NCI-H128 (cell line): ENCODE measurements at regions not wholly inside any gene's neighbourhood (a gene's known extent, or its start where the extent isn't known, plus 50 kb on each side); places are given as distances from the start of the nearest gene placed in this dataset.
"Not testable (repeated sequence)": the region's sequence is repeated elsewhere in the genome, so short reads cannot be mapped to it uniquely, and the experiment has no call there.

Source experiments
- DNase-seq: peaks from one replicate; lab custom pipeline; 2025; ENCODE audit not compliant: unreplicated experiment; lab: John Stamatoyannopoulos, UW

DNA sequence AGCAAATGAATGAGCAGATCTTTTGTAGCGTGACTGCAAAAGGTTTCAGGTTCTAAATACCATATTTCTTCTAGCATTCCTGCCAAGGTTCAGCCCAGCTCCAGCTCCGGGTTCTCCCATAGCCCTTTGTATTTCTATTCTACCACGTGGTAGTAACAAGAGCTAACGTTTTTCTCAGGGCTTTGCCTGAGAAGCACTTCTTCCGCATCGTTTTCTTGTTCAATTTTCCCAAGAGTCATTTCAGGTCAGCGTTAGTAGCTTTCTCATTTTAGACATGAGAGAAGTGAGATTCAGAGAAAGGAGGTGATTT, 120.1 kb upstream of the MYCN start:
- no peak for DNase-seq

GRCh38 chr2:15820927-15821326, 119.4 kb upstream of the MYCN start:
- no peak for DNase-seq

DNA sequence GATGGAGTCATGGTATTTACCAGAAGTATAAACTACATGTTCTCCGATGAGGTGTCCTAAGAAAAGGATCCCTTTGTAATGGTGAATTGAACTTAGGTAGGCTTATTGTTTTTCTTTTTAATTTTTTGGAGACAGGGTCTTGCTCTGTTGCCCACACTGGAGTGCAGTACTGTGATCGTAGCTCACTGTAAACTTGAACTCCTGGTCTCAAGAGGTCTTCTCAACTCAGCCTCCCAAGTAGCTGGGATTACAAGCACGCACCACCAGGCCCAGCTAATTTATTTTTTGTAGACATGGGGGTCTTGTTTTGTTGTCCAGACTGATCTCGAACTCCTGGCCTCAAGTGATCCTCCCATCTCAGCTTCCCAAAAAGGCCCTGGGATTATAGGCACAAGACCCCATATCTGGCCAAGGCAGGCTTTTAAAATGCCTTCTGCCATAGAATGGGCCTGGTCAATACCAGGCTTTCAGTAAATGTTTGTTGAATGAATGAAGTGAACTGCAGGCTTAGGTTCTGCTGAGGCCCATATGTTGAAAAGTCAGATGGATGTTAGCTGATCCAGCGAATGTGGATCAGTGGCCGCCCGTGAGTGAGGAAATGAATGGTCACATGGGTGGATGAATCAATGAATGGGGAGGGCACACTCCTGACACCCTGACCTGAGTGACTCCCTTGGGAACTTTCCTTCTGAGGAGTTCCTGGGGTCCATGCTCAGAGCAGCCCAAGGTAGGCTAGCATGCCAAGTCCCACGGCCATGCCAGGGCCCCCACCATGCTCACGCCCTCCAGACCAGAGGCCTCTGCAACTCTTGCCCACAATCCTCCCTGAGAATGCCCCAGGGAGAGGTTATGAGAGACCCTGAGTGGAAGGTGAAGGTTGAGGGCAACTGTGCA, 118.0 kb upstream of the MYCN start:
- DNase-seq: no peak

- DNase-seq: no peak
These were observed 116.6 kb upstream of the MYCN start for GRCh38 chr2:15823459-15824396.

GRCh38 chr2:15824467-15824866, 115.9 kb upstream of the MYCN start:
- DNase-seq: not testable (repeated sequence)

DNA sequence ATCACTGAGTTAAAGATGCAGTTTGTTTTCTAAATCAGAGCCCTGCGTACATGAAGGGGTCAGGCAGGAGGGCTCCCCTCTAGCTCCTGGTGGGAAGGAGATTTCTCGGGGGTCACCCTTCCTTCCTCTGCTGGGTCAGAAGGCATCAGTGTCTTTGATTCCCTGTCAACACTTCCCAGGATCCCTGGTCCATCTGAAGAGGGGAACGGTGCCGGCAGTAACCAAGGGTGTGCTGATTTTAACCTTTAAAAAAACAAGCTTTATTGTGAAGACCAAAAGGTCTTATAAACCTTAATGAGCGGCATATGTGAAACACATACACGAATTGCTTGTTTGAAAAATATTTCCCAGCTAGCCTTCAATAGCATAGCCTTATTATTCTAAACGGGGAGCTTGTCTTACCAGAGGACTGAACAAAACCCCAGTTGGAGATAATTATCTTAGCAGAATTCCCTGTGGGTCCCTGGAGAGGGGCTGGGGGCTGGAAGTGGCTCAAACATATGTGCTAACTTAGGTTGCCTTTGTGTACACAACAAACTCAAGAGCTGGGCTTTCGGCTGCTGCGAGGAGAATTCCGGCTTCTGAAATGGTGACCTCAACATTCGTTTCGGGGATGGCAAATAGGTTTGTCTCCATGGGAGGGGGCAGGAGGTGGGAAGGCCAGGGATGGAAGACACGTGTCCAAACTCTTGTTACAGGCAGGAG, 114.9 kb upstream of the MYCN start:
- DNase-seq: no peak

- DNase-seq: no peak
These were observed 114.1 kb upstream of the MYCN start for GRCh38 chr2:15826273-15826717.

DNA sequence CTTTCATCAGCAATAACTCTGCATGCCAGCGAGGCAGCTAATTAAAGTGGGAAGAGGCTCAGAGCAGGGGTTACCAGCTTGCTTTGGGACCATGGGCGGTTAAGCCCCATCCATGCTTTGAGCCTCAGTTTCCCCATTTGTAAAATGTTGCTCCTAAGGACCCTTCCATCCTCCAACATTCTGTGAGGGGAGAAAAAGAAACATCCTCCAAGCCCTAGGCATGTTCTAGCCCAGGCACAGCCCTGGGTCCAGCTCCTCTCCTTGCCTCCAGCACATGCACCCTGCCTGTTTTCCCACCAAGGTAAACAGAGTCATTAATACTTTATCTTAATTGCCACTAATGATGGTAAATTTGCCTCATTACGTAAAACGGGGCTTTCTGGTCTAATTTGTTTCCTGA, 113.3 kb upstream of the MYCN start:
- no peak for DNase-seq

DNA sequence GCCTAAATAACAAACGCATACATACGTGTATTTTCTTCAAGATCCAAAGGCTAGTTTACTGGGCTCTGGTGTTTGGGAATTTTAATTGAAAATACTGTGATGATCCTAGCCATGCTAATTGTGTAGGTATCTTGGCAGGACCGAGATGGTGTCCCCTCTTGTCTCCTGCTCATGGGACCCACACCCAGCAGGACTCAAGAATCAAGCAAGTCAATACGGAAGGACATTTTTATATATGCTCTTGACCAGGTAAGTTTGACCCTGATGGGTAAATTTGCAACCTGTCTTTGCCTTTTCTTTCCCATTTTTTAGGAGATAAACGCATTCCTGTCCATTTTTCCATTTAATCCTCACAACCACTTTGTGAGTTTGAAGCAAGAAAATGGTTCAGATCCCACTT, 111.8 kb upstream of the MYCN start:
- DNase-seq: no peak

DNA sequence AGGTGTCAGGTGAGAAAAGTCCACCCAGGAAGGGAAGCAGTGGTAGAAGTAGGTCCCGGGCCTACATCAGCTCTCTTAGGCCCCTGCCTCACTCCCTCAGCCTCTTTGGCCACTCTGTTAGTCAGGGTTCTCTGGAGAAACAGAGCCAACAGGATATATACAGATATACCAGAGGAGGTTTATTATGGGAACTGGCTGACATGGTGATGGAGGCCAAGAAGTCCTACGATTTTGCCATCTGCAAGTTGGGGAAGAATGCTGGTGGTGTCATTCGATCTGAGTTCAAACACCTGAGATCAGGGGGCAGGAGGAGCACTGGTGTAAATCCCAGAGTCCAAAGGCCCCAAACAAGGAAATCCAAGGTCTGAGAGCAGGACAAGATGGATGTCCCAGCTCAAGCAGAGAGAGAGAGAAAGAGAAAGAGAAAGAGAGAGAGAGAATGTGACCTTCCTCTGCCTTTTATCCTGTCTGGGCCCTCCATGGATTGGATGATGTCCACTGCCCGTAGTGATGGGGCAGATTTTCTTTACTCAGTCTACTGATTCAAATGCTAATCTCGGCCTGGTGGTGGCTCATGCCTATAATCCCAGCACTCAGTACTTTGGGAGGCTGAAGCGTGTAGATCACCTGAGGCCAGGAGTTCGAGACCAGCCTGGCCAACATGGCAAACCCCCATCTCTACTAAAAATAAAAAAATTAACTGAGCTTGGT, 111.1 kb upstream of the MYCN start:
- no peak for DNase-seq

GRCh38 chr2:15829985-15830384, 110.4 kb upstream of the MYCN start:
- no peak for DNase-seq

GRCh38 chr2:15830937-15831549, 109.3 kb upstream of the MYCN start:
- no peak for DNase-seq

- no peak for DNase-seq
These were observed 108.2 kb upstream of the MYCN start for GRCh38 chr2:15832030-15832709.

GRCh38 chr2:15832849-15833680, 107.3 kb upstream of the MYCN start:
- no peak for DNase-seq

GRCh38 chr2:15833731-15834130, 106.6 kb upstream of the MYCN start:
- DNase-seq: no peak

- no peak for DNase-seq
These were observed 105.8 kb upstream of the MYCN start for GRCh38 chr2:15834381-15835031.

DNA sequence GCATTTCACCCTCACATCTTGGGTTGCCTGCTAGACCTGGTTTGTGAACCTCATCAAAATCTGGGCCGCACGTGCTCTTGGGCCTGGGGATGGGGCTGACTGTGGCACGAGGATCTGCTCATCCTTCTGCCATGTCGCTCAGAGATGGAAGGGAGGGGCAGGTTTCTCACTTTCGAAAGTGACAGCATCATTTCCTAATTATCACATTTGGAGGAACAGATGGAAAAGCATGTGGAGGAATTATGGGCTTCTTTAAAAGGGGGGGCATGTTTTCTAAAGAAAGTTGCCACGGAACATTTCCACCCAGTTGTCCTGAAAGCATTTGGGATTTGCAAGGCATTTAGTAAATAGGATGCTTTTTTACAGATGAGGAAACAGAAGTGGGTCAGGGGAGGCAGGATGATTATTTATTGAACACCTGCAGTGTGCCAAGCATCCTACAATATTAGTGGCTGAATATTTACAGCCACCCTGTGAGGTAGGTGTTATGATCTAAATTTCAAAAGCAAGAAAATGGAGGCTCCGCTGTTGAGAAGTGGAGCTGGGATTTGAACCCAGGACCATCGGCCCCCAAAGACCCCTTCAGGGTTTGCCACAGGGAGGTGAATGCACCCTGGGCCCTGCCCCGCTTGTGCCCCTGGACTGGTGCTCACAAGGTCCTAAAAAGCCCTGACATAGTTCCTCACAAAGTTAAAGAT, 104.2 kb upstream of the MYCN start:
- no peak for DNase-seq
